Heart left ventricle (tissue), 13 donors: ENCODE measurements at regions not wholly inside any gene's neighbourhood (a gene's known extent, or its start where the extent isn't known, plus 50 kb on each side); places are given as distances from the start of the nearest gene placed in this dataset.

ENCODE experiments used
- POLR2A ChIP-seq, 2 donors: fragments of 450-650 bp; IDR thresholded peaks; one replicate each; pipeline ENCODE4 v1.6.1; 2017; ENCODE audit warnings: antibody characterized with exemption in 2 of 2, mild to moderate bottlenecking in 2 of 2, moderate library complexity in 2 of 2
- TF ChIP-seq, protein P1 (sequence below), 12 donors: fragments of 200-600 bp; sonication (generic) in 4 of 12; IDR thresholded peaks; one replicate each; pipeline versions ENCODE4 v1.5.0 to v1.8.0; 2018 to 2022; ENCODE audit warnings: antibody characterized with exemption in 12 of 12, mild to moderate bottlenecking in 5 of 12
- donor health status: ischemic (EF 13 %, LVEDD 7.1; RV severe dilation, severe dysfunction).
- donor health status: DM: no; HTN: yes; CAD: no.
- donor health status: DM: no; HTN: no; CAD: no.
- donor health status: ischemic (EF 25% LVEDD 6.9; RV normal size, moderate dysfunction).
- donor health status: ischemic (EF 25% LVEDD 5.7; RV mildly dilated, moderate dysfunction).
- donor health status: ischemic (EF 35%, LVEDD 5.7; RV mildly dilated, moderate dysfunction).
- donor health status: nonischemic (EF 11% LVEDD 7.7; RV severe dilation, severe dysfunction).
- donor health status: DM: yes; HTN: yes; CAD: no.
- donor health status: PGD.
- donor health status: ischemic (EF 29% LVEDD 5.4; RV normal size, mild dysfunction).
- donor health status: nonischemic (EF 23%, LVEDD 6.1; RV moderate dilation, normal function).

- TF ChIP-seq, protein P1, sequence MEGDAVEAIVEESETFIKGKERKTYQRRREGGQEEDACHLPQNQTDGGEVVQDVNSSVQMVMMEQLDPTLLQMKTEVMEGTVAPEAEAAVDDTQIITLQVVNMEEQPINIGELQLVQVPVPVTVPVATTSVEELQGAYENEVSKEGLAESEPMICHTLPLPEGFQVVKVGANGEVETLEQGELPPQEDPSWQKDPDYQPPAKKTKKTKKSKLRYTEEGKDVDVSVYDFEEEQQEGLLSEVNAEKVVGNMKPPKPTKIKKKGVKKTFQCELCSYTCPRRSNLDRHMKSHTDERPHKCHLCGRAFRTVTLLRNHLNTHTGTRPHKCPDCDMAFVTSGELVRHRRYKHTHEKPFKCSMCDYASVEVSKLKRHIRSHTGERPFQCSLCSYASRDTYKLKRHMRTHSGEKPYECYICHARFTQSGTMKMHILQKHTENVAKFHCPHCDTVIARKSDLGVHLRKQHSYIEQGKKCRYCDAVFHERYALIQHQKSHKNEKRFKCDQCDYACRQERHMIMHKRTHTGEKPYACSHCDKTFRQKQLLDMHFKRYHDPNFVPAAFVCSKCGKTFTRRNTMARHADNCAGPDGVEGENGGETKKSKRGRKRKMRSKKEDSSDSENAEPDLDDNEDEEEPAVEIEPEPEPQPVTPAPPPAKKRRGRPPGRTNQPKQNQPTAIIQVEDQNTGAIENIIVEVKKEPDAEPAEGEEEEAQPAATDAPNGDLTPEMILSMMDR (IDR thresholded peaks at IDR 0.05) = no peak
- TF ChIP-seq POLR2A (IDR thresholded peaks at IDR 0.05) = no peak
These were observed 411.2 kb upstream of the IRX4 start for GRCh38 chr5:2293906-2294305.
